HTR-8/SVneo (cell line): ENCODE measurements at regions not wholly inside any gene's neighbourhood (a gene's known extent, or its start where the extent isn't known, plus 50 kb on each side); places are given as distances from the start of the nearest gene placed in this dataset.

ENCODE experiments used
- DNase-seq: peaks from one replicate; pipeline ENCODE4 v3.0.0; 2011; ENCODE audit warnings: low spot score, mixed read lengths; ENCODE audit not compliant: insufficient read length
- FAIRE-seq: peaks from 2 replicates; lab custom pipeline; 2011; peaks lifted over from hg19 to GRCh38; lab: Jason Lieb, UNC

DNA sequence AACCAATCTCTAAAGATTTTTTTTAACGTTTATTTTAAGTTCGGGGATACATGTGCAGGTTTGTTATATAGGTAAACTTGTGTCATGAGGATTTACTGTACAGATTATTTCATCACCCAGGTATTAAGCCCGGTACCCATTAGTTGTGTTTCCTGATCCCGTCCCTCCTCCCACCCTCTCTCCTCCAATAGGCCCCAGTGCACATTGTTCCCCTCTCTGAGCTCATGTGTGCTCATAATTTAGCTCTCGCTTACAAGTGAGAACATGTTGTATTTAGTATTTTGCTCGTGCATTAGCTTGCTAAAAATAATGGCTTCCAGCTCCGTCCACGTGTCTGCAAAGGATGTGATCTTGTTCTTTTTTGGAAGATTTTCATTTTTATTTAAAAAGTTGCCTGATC is 2309.4 kb upstream of the AGA start:
- no peak for FAIRE-seq
- no peak for DNase-seq

DNA sequence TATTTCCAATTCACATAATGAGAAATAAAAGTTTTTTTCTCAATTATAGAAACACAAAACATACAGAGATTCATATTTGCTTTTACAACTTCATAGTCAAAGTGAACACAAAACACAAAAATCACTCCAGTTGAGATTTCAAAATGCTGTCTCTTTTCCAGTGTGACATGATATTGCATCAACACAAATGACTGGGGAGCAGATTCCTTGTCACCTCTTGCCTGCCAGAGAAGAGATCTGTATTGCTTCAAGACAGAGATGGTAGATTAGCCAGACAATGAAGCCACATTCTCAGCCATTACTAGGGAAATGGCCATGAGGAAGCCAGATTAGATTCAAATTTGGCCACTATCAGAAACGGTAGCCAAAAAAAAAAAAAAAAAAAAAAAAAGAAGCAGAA is 2313.1 kb upstream of the AGA start:
- DNase-seq (no peak), FAIRE-seq (no peak)

DNA sequence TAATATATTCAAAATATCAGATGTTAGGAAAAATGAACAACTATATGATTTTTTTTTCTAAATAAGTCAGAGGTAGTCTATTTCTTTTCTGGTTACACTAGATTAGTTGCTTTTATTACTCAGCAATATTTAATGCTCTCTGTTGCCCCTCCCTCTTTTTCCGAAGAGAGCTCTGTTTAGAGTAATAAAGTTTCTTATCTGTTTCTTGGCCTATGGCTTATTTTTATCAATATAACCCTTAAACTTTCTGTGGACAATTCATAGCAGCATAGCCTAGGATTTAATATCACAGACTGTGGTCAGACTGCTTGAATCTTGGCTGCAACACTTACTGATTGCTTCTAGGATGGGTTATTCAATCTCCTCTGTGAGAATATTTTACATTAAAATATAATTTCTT is 2315.4 kb upstream of the AGA start:
- no peak for DNase-seq
- FAIRE-seq, result no peak

DNA sequence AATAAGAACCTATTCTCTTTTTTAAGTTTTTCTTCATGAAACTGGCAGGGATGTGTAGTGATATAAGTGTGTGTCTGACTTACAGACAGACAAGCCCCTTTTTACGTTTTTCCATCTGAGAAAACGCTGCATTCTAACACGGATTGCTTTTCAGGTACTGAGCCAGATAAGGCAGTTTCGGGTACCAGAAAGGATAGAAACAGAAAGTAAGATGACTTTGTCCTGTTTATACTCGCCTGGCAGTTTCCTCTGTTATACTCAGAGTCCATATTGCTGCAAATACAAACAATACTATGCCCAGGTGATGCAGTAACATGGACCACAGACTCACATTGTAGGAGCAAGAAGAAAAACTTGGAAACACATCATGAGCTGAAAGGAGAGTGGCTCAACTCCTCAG is 2320.6 kb upstream of the AGA start:
- no peak for FAIRE-seq

DNA sequence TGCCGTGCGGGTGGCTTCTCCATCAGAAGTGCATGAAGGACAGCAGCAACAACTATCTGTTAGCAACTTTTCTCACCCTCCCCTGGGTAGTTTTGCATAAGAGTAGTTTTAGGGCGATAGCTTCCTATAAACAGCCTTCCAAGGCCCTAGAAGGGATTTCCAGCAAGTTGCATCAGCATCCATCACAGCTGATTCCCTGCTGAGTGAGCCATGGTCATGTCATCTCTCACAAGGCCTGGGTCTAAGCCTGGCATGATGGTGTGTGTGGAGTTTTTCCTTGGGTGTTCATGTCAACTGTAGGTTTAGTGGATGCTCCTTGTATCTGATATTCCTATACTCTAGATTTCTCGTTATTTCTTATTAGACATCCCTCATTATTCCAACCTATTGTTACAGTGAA is 2324.7 kb upstream of the AGA start:
- DNase-seq, result no peak
- no peak for FAIRE-seq

More for the DNA sequence above, 2320.6 kb upstream of the AGA start:
- DNase-seq, result no peak

GRCh38 chr4:179768996-179769395 is 2326.8 kb upstream of the AGA start:
- FAIRE-seq (no peak), DNase-seq (peak; percentile 2)

DNA sequence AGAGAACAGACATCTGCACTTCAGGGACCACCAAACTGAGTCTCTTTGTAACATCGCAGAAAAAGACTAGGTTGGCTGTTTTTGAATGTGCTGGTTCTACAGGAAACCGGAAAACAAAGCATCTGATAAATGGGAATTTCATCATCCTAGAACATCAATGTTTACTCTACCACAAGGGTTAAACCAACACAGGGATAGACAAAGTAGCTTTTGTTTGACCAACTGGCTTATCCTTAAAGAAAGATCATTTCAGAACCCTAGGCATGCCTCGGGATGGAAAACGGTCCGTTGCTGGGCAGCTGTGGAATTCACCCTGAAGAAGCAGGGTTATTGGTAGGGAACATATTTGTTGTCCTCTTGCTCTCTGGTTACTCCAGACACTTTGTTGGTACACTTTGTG is 2355.5 kb upstream of the AGA start:
- DNase-seq, result no peak
- no peak for FAIRE-seq

DNA sequence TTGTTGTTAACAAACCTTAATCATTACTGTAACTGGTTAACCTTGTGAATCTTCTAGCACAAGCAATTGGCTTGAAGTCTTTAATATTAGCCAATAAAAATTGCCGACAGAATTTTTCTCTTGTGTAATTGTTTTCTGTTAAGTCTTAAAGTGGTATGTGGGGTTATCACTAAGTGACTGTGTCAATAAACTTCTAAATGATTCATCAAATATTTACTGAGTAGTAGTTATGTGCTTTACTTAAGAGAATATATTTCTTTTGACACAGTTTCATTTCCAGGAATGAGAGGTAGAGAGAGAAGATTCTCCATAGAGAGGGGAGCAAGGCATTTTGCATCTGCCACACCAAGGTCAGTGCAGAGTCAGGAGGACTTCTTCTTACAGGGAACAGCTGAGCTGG is 2361.6 kb upstream of the AGA start:
- no peak for FAIRE-seq
- DNase-seq, result no peak

DNA sequence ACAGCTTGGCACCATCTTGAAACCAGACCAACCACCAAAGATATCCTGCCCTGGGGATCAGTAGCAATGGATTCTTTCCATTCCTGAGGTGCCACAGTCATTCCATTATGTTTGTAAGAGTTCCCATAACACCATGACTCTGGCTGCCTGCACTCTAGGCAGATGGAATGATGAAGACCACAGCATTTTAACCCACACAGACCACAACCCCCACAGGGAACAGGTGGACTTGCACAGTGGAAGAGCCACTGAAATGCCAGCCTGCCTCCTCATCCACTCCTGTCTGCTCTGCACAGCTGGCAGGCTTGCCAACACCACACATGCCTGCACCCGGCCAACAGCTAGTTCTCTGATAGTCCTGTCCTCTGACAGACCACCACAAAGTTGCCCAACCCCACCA is 2362.2 kb upstream of the AGA start:
- DNase-seq (no peak), FAIRE-seq (peak; percentile 69)

DNA sequence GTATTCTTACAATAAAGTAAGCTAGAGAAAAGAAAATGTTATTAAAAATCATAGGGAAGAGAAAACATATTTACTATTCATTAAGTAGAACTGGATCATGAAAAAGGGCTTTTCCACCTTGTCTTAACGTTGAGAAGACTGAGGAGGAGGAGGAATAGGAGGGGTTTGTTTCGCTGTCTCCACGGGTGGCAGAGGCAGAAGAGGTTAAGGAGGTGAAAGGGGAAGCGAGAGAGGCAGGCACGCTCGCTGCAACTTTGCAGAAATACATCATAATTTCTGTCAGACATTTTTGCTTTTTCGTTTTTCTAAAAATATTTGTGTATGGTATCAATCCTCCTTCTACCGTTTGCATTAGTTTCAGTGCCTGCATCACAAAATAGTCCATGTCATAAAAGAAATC is 2375.1 kb upstream of the AGA start:
- FAIRE-seq (no peak), DNase-seq (no peak)

DNA sequence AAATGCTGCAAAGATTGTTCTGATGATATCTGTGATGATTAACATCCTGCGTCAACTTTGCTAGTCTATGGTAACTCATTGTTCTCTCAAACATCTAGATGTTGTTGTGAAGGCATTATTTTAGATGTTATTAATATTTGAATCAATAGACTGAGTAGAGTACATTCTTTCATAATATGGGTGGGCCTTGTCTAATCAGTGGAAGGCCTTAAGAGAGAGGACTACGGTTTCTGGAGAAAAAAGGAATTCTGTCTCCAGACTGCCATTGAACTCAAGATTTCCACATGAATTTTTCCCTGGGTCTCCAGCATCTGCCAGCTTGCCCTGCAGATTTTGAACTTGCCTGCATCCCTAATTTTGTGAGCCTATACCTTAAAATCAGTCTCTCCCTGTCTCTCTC is 2381.1 kb upstream of the AGA start:
- DNase-seq, result no peak
- no peak for FAIRE-seq

DNA sequence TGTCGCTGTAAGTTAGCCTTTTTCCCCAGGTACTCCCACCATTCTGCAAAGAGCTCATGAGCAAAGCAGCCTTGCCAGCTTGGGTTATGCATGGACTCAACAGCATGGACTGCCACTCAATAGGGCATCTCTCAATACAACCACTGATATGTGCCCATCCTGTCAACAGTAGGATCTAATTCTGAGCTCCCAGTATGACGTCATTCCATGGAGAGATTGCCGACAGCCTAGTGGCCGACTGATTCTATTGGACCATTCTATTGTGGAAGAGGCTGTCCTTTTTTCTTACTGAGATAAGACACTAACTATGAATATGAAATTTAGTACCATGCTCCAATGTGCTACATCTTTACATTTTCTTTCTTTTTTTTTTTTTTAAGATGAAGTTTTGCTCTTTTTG is 2389.0 kb upstream of the AGA start:
- FAIRE-seq (no peak), DNase-seq (no peak)

GRCh38 chr4:179836179-179837075 is 2394.2 kb upstream of the AGA start:
- no peak for FAIRE-seq
- DNase-seq, result no peak

GRCh38 chr4:179843370-179843769 is 2399.8 kb upstream of the TENM3 start:
- FAIRE-seq (no peak), DNase-seq (no peak)

DNA sequence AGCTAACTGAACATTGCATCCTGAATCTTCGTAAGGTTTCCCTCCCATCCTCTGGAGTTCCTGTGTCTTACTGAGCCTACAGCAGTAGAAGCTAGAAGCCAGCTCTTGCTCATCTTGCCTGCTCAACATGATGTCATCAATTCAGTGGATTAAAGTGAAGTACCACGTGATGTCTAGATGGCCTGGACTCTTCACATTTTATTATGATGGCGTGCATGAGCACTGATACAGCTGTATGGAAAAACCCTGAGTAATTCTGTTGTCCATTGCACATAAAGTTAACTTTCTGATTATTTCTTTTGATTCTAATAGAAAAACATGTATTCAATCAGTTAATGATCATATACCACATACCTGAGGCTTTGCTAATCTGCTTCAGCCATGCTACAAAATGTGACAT is 2387.7 kb upstream of the TENM3 start:
- DNase-seq, result no peak
- FAIRE-seq, result no peak

DNA sequence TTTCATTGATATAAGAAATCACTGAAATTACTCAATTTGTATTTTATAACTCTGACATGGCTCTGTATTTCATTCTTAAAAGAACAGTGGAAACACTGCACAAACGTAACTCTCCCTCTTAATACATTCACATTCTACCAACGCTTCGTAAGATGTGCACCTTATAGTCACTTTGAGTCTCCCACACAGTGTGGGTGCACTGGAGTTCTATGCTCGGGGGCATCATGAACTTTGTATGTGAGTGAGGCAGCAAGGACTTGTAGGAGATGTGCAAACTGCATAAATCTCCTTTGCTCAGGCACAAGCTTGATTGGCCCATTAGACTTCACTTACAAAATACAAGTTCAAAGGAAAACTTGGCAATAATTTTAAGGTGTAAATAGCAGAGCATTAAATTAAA is 2385.0 kb upstream of the TENM3 start:
- no peak for FAIRE-seq
- no peak for DNase-seq

DNA sequence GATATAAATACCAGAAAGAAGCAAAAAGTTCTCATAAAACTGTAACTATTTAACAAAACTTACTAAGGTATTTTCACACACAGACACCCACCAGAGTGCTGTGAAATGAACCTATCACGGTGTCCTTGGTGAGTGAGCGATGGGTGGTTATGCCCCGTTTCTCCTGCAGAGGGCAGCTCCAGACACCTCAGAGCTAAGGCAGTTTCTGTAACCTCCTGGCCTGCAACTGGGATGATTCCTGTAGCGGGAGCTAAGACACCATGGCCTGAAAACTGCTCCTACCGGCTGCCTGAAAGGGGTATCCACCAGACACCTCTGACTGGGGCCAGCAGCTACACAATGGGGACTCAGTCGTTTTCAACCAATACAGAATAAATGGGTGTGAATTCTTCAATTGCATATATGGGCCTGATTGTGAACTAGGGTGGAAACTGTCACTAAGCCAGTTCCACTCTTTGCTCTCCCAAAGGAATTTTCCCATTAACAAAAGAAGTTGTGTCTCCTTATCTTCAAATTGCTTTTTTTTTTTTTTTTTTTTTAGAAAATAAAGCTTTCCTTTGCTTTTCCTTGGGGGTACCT is 2375.8 kb upstream of the TENM3 start:
- FAIRE-seq (no peak), DNase-seq (peak; percentile 56)

GRCh38 chr4:179871726-179872125 is 2371.5 kb upstream of the TENM3 start:
- FAIRE-seq (no peak), DNase-seq (no peak)

- no peak for DNase-seq
These were observed 2370.4 kb upstream of the TENM3 start for GRCh38 chr4:179872755-179873154.

GRCh38 chr4:179880756-179881155 is 2362.4 kb upstream of the TENM3 start:
- no peak for FAIRE-seq
- no peak for DNase-seq

More at GRCh38 chr4:179872755-179873154, 2370.4 kb upstream of the TENM3 start:
- FAIRE-seq, result no peak

DNA sequence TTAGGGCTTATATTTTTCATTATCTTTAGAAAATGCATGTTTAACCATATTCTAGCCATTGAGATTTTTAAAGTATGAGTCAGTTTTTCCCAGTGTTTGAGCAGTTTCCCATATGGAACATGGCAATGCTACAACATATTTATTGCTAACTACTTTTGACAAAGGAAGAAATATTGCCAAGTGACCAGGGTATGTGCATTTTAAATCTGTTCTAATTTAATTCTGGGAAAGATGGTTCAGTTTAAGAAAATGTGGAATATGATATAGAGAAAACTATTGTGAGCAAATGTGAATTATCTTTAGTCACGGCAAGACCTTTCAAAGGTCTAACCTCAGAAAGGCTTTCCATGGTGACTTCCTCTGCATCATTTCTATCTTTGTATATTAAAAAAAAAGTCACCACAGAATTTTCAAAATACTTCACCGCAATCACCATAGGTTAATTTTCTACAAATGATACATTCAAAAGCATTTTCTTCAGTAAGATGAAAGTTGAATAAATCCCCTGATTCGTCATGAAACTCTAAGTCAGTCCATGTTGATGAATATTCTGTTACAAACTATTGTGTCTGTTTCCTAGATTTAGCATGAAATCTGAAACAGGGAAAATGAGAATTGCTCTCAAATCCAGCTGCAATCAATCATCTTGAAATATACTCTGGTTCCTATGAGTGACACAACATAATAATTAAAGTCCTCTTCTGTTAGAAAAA is 2349.0 kb upstream of the TENM3 start:
- DNase-seq, result no peak
- no peak for FAIRE-seq
